SK-N-MC (cell line): ENCODE measurements at regions not wholly inside any gene's neighbourhood (a gene's known extent, or its start where the extent isn't known, plus 50 kb on each side); places are given as distances from the start of the nearest gene placed in this dataset.

ENCODE experiments used
- DNase-seq: peaks from one replicate; pipeline ENCODE4 v3.0.0-alpha.2; 2011; ENCODE audit warnings: low read depth, low spot score
- H3K27ac ChIP-seq: fragments of 200-600 bp; sonication (generic); 2 replicates; pipeline ENCODE4 v1.5.1; 2016; ENCODE audit warnings: mixed run types
- H3K36me3 ChIP-seq: fragments of 200-600 bp; sonication (generic); 2 replicates; pipeline ENCODE4 v1.6.1; 2017; ENCODE audit warnings: antibody characterized with exemption, low read length, mixed read lengths; ENCODE audit not compliant: insufficient read depth
- H3K4me3 ChIP-seq: fragments of 200-600 bp; sonication (generic); 2 replicates; pipeline ENCODE4 v1.5.1; 2016
- H3K9ac ChIP-seq: fragments of 200-600 bp; sonication (generic); 2 replicates; pipeline ENCODE4 v1.8.0; 2017; ENCODE audit warnings: mixed run types, mixed read lengths; ENCODE audit not compliant: insufficient read length
- H3K9me3 ChIP-seq: fragments of 200-600 bp; sonication (generic); 2 replicates; pipeline ENCODE4 v1.6.1; 2017; ENCODE audit warnings: low read depth, mild to moderate bottlenecking, antibody characterized with exemption, low read length, moderate library complexity, mixed read lengths
- EZH2 ChIP-seq: fragments of 200-600 bp; sonication (generic); IDR thresholded peaks from one replicate; pipeline ENCODE4 v1.6.1; 2017; ENCODE audit warnings: antibody characterized with exemption
- FOXP2 ChIP-seq: optimal IDR thresholded peaks from 2 replicates; pipeline ENCODE3; 2011; ENCODE audit warnings: mild to moderate bottlenecking, moderate library complexity; ENCODE audit not compliant: insufficient read depth; ENCODE audit errors: extremely low read length, control extremely low read depth
- POLR2AphosphoS5 ChIP-seq: IDR thresholded peaks from 2 replicates; pipeline ENCODE4 v1.6.1; 2012; ENCODE audit warnings: mild to moderate bottlenecking, low read depth, low read length, borderline replicate concordance

GRCh38 chr1:223030871-223031400 is 112.1 kb downstream of the TLR5 start:
- H3K9me3 ChIP-seq: no peaks in the 10 kb centered on the region
- no peak for DNase-seq
- H3K4me3 ChIP-seq: no peak overlapping the region
- H3K36me3 ChIP-seq: no peaks in the 10 kb centered on the region
- no peak overlapping the region for H3K9ac ChIP-seq
- H3K27ac ChIP-seq: no peak overlapping the region
- TF ChIP-seq FOXP2 (no peak), POLR2AphosphoS5 (no peak), EZH2 (no peak)

- Histone ChIP-seq H3K27ac (no peak overlapping the region), H3K4me3 (no peak overlapping the region), H3K9me3 (no peaks in the 10 kb centered on the region), H3K36me3 (no peaks in the 10 kb centered on the region), H3K9ac (no peak overlapping the region)
- TF ChIP-seq FOXP2 (no peak), POLR2AphosphoS5 (no peak), EZH2 (no peak)
- no peak for DNase-seq
These were observed 111.1 kb downstream of the TLR5 start for GRCh38 chr1:223031733-223032601.

GRCh38 chr1:223033658-223034057 is 109.4 kb downstream of the TLR5 start:
- no peak for DNase-seq
- no peaks in the 10 kb centered on the region for H3K9me3 ChIP-seq
- no peak overlapping the region for H3K9ac ChIP-seq
- H3K4me3 ChIP-seq: no peak overlapping the region
- H3K27ac ChIP-seq: no peak overlapping the region
- TF ChIP-seq EZH2: no peak
- no peak for TF ChIP-seq POLR2AphosphoS5
- TF ChIP-seq FOXP2: no peak
- no peaks in the 10 kb centered on the region for H3K36me3 ChIP-seq

GRCh38 chr1:223034270-223034798 is 108.7 kb downstream of the TLR5 start:
- Histone ChIP-seq H3K4me3 (no peak overlapping the region), H3K9ac (no peak overlapping the region), H3K36me3 (no peaks in the 10 kb centered on the region), H3K9me3 (no peaks in the 10 kb centered on the region), H3K27ac (no peak overlapping the region)
- TF ChIP-seq EZH2: no peak
- TF ChIP-seq FOXP2: no peak
- TF ChIP-seq POLR2AphosphoS5: no peak
- DNase-seq: no peak

- TF ChIP-seq EZH2 (no peak), FOXP2 (no peak), POLR2AphosphoS5 (no peak)
- Histone ChIP-seq H3K36me3 (no peaks in the 10 kb centered on the region), H3K9ac (no peak overlapping the region), H3K4me3 (no peak overlapping the region), H3K27ac (no peak overlapping the region), H3K9me3 (no peaks in the 10 kb centered on the region)
- no peak for DNase-seq
These were observed 107.1 kb downstream of the TLR5 start for GRCh38 chr1:223035724-223036478.

- H3K27ac ChIP-seq: no peak overlapping the region
- no peak overlapping the region for H3K9ac ChIP-seq
- no peaks in the 10 kb centered on the region for H3K36me3 ChIP-seq
- no peak overlapping the region for H3K4me3 ChIP-seq
- no peak for DNase-seq
- TF ChIP-seq POLR2AphosphoS5 (no peak), EZH2 (no peak), FOXP2 (no peak)
- no peaks in the 10 kb centered on the region for H3K9me3 ChIP-seq
These were observed 106.6 kb downstream of the TLR5 start for GRCh38 chr1:223036479-223036845.

- Histone ChIP-seq H3K27ac (no peak overlapping the region), H3K36me3 (no peaks in the 10 kb centered on the region), H3K9me3 (no peaks in the 10 kb centered on the region), H3K4me3 (no peak overlapping the region), H3K9ac (no peak overlapping the region)
- DNase-seq: no peak
- TF ChIP-seq EZH2: no peak
- TF ChIP-seq FOXP2: no peak
- TF ChIP-seq POLR2AphosphoS5: no peak
These were observed 105.2 kb downstream of the TLR5 start for GRCh38 chr1:223037845-223038244.
